Body of pancreas (tissue), 4 donors: ENCODE measurements at regions not wholly inside any gene's neighbourhood (a gene's known extent, or its start where the extent isn't known, plus 50 kb on each side); places are given as distances from the start of the nearest gene placed in this dataset.

Experiments
- CTCF ChIP-seq, 7 experiments: fragments of 450-650 bp in 4 of 7; fragments of 200-600 bp in 3 of 7; sonication (generic) in 3 of 7; IDR thresholded peaks; one replicate each; pipeline ENCODE4 v1.5.1; 2016 to 2019; ENCODE audit warnings: antibody characterized with exemption in 7 of 7
- POLR2A ChIP-seq, 3 donors: fragments of 450-650 bp; IDR thresholded peaks; one replicate each; pipeline ENCODE4 v1.6.1; 2016; ENCODE audit warnings: antibody characterized with exemption in 3 of 3, mild to moderate bottlenecking in 2 of 3

GRCh38 chr3:72560846-72561675 is 287.2 kb downstream of the SHQ1 start:
- TF ChIP-seq POLR2A (IDR thresholded peaks at IDR 0.05) = no peak
- no peak for TF ChIP-seq CTCF (IDR thresholded peaks at IDR 0.05)
